Neuronal stem cell (in vitro differentiated cells): ENCODE measurements at regions not wholly inside any gene's neighbourhood (a gene's known extent, or its start where the extent isn't known, plus 50 kb on each side); places are given as distances from the start of the nearest gene placed in this dataset.

ENCODE experiments used
- DNase-seq: peaks from one replicate; pipeline ENCODE4 v3.0.0-alpha.2; 2013; ENCODE audit warnings: low spot score
- H2AFZ ChIP-seq: one replicate; pipeline ENCODE4 v1.6.1; 2013; ENCODE audit warnings: mild to moderate bottlenecking, low read length, inconsistent platforms
- H2AK5ac ChIP-seq: 2 replicates; pipeline ENCODE4 v1.6.1; 2013; ENCODE audit warnings: low read depth, mild to moderate bottlenecking, inconsistent platforms, low read length, moderate library complexity, mixed read lengths
- H2BK120ac ChIP-seq: 2 replicates; pipeline ENCODE4 v1.6.1; 2013; ENCODE audit warnings: low read depth, mild to moderate bottlenecking, inconsistent platforms, low read length, moderate library complexity, mixed read lengths
- H2BK12ac ChIP-seq: one replicate; pipeline ENCODE4 v1.6.1; 2013; ENCODE audit warnings: low read length, inconsistent platforms
- H2BK15ac ChIP-seq: 2 replicates; pipeline ENCODE4 v1.6.1; 2013; ENCODE audit warnings: mild to moderate bottlenecking, low read length, inconsistent platforms, mixed read lengths
- H2BK5ac ChIP-seq: one replicate; pipeline ENCODE4 v1.6.1; 2013; ENCODE audit warnings: inconsistent platforms, mild to moderate bottlenecking, low read length, moderate library complexity
- H3K14ac ChIP-seq: one replicate; pipeline ENCODE4 v1.6.1; 2013; ENCODE audit warnings: low read length, inconsistent platforms
- H3K18ac ChIP-seq: 2 replicates; pipeline ENCODE4 v1.6.1; 2013; ENCODE audit warnings: low read length, inconsistent platforms
- H3K23ac ChIP-seq: 2 replicates; pipeline ENCODE4 v1.6.1; 2013; ENCODE audit warnings: low read depth, mild to moderate bottlenecking, mixed read lengths, low read length, inconsistent platforms; ENCODE audit not compliant: poor library complexity
- H3K27ac ChIP-seq: replicated peaks from 3 replicates; pipeline ENCODE4 v1.5.1; 2013; ENCODE audit warnings: low read length, inconsistent platforms
- H3K27me3 ChIP-seq, 3 experiments: 2 replicates each; pipeline ENCODE4 v1.6.1; 2013; ENCODE audit warnings: low read length in 3 of 3, mild to moderate bottlenecking in 2 of 3, inconsistent platforms in 1 of 3, low read depth in 1 of 3, mixed read lengths in 1 of 3, moderate library complexity in 1 of 3; ENCODE audit not compliant: control insufficient read depth in 3 of 3, insufficient read depth in 3 of 3
- H3K36me3 ChIP-seq, 2 donors: replicated peaks in 1 of 2; 2 replicates each; pipeline ENCODE4 v1.6.1; 2013; ENCODE audit warnings: low read length in 2 of 2; ENCODE audit not compliant: control insufficient read depth in 2 of 2, insufficient read depth in 2 of 2
- H3K4ac ChIP-seq: 2 replicates; pipeline ENCODE4 v1.6.1; 2013; ENCODE audit warnings: inconsistent platforms, mild to moderate bottlenecking, low read length, moderate library complexity
- H3K4me1 ChIP-seq, 2 donors: 1 replicate in 1 of 2; 2 replicates in 1 of 2; pipeline ENCODE4 v1.6.1; 2013; ENCODE audit warnings: low read length in 2 of 2, low read depth in 1 of 2; ENCODE audit not compliant: control insufficient read depth in 2 of 2, insufficient read depth in 1 of 2
- H3K4me2 ChIP-seq: one replicate; pipeline ENCODE4 v1.6.1; 2013; ENCODE audit warnings: mild to moderate bottlenecking, low read length, inconsistent platforms; ENCODE audit not compliant: insufficient read depth, poor library complexity, severe bottlenecking
- H3K4me3 ChIP-seq, 2 donors: 2 replicates each; pipeline ENCODE4 v1.5.1; 2013; ENCODE audit warnings: low read length in 2 of 2, mild to moderate bottlenecking in 2 of 2, inconsistent platforms in 1 of 2, moderate library complexity in 1 of 2
- H3K79me1 ChIP-seq: one replicate; pipeline ENCODE4 v1.6.1; 2013; ENCODE audit warnings: low read depth, mild to moderate bottlenecking, inconsistent platforms, low read length, moderate library complexity
- H3K9ac ChIP-seq: one replicate; pipeline ENCODE4 v1.6.1; 2013; ENCODE audit warnings: mild to moderate bottlenecking, low read depth, low read length, inconsistent platforms; ENCODE audit not compliant: poor library complexity
- H3K9me3 ChIP-seq, 2 donors: replicated peaks in 1 of 2; 2 replicates each; pipeline versions ENCODE3 to v1.6.1; 2013; ENCODE audit warnings: low read length in 2 of 2, mild to moderate bottlenecking in 2 of 2, inconsistent platforms in 1 of 2, low read depth in 1 of 2, mixed read lengths in 1 of 2, moderate library complexity in 1 of 2; ENCODE audit not compliant: control insufficient read depth in 2 of 2, insufficient read depth in 1 of 2
- H4K8ac ChIP-seq: one replicate; pipeline ENCODE4 v1.6.1; 2013; ENCODE audit warnings: low read depth, mild to moderate bottlenecking, inconsistent platforms, low read length, moderate library complexity
- H4K91ac ChIP-seq: one replicate; pipeline ENCODE4 v1.6.1; 2013; ENCODE audit warnings: low read length, low read depth, mild to moderate bottlenecking, inconsistent platforms; ENCODE audit not compliant: poor library complexity
- WGBS, 2 donors: extraction: QIAGEN DNeasy Blood & Tissue Kit; methylation state at CpG; one replicate each; pipeline ENCODE4 v1.1.7; 2013; ENCODE audit warnings: missing lambda C conversion rate in 2 of 2, mixed read lengths in 1 of 2; ENCODE audit not compliant: insufficient read length in 2 of 2, insufficient replicate concordance in 1 of 2; ENCODE audit errors: extremely low coverage in 2 of 2; 5-methylcytosine and 5-hydroxymethylcytosine counted together

DNA sequence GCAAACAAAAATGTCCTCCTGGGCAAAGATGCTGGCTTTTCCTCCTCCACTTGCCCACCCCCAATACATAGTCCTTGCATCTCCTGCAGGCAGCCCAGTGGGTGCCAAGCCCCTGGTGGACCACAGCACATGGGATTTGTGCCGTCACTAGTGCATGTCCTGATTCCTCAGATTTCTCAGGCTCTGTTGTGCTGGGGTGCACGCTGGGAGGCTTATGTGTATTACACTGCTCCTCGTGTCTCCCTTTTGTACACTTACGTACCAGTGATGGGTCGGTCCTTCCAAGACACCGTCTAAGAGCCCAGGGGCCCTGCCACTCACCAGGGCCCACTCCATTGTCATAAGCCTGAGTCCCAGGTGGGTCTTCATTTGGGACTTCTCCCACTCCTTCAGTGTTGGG lies 70.1 kb downstream of the PLXNA1 start:
- no peak overlapping the region for H2BK120ac ChIP-seq
- H2BK5ac ChIP-seq, result peak overlapping the region; percentile 21
- H3K4me2 ChIP-seq, result no peak overlapping the region
- no peak overlapping the region for H3K23ac ChIP-seq
- no peaks in the 10 kb centered on the region for H3K36me3 ChIP-seq
- no peak overlapping the region for H3K4ac ChIP-seq
- H2AFZ ChIP-seq, result no peak overlapping the region
- WGBS, 2 donors, result no CpG with 5 or more reads among the region's 6 CpGs
- no peak overlapping the region for H3K14ac ChIP-seq
- no peaks in the 10 kb centered on the region for H3K79me1 ChIP-seq
- no peak overlapping the region for H2BK15ac ChIP-seq
- no peak overlapping the region for H4K8ac ChIP-seq
- H3K18ac ChIP-seq, result peak overlapping the region; percentile 18
- no peak overlapping the region for H4K91ac ChIP-seq
- no peak overlapping the region for H3K27ac ChIP-seq
- no peak for DNase-seq
- no peak overlapping the region for H2BK12ac ChIP-seq
- no peak overlapping the region for H3K4me3 ChIP-seq
- no peak overlapping the region for H3K9ac ChIP-seq
- peak overlapping the region; percentile 71 for H2AK5ac ChIP-seq
- peaks cover 0 to 1% of the 10 kb centered on the region in 2 donors for H3K4me1 ChIP-seq
- H3K9me3 ChIP-seq, result peaks cover 3 to 17% of the 10 kb centered on the region in 2 donors
- H3K27me3 ChIP-seq, result no peaks in the 10 kb centered on the region

DNA sequence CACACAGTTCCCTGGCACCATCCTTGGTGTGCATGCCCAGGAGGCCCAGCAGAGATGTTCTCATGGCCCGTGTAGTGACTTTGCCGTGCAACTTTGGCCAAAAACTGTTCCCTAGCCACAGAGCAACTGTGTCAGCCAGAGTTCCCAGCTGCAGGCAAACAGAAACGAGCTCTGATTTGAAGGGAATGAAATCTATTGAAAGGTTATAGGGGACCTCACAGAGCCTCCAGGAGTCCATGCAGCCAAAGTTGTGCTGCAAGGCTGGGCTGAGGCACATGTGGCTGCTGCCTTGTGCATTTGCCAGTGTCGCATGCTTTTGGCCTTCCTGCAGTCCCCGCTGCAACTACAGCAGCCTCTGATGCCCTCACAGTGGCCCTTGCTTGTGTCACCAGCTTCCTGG lies 70.5 kb downstream of the PLXNA1 start:
- Histone ChIP-seq H4K8ac (no peak overlapping the region), H3K27me3 (no peaks in the 10 kb centered on the region), H3K4me1 (peaks cover 0 to 1% of the 10 kb centered on the region in 2 donors), H3K9me3 (peaks cover 3 to 13% of the 10 kb centered on the region in 2 donors), H3K14ac (no peak overlapping the region), H2AFZ (no peak overlapping the region), H2AK5ac (peak overlapping the region; percentile 71), H3K79me1 (no peaks in the 10 kb centered on the region), H4K91ac (no peak overlapping the region), H2BK120ac (no peak overlapping the region), H3K27ac (no peak overlapping the region), H3K4ac (no peak overlapping the region), H3K9ac (no peak overlapping the region), H3K36me3 (no peaks in the 10 kb centered on the region), H3K4me3 (no peak overlapping the region), H3K23ac (no peak overlapping the region), H3K18ac (peak overlapping the region; percentile 18), H2BK15ac (no peak overlapping the region), H2BK12ac (no peak overlapping the region), H2BK5ac (peak overlapping the region; percentile 21), H3K4me2 (no peak overlapping the region)
- DNase-seq, result no peak
- WGBS, 2 donors, result no CpG with 5 or more reads among the region's 5 CpGs

DNA sequence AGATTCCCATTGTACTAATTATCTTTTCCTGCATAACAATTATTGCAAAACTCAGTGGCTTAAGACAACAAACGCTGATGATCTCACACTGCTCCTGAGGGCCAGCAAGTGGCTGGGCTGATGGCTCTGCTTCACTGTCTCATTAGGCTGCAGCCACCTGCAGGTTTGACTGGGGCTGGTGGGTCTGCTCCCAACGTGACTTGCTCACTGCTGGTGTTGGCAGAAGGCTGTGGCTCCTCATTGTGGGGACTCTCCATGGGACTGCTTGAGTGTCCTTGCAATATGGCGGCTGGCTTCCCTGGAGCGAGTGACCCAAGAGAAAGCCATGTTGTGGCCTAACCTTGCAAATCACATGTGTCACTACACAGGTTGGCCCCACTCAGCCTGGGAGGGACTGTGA lies 71.1 kb downstream of the PLXNA1 start:
- H2BK5ac ChIP-seq, result no peak overlapping the region
- peaks cover 3 to 12% of the 10 kb centered on the region in 2 donors for H3K9me3 ChIP-seq

DNA sequence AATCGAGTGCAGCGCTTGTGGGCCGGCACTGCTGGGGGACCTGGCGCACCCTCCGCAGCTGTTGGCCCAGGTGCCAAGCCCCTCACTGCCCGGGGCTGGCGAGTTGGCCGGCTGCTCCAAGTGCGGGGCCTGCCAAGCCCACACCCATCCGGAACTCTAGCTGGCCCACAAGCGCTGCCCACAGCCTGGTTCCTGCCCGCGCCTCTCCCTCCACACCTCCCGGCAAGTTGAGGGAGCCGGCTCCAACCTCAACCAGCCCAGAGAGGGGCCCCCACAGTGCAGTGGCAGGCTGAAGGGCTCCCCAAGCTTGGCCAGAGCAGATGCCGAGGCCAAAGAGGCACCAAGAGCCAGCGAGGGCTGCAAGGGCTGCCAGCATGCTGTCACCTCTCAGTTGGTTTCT lies 73.4 kb downstream of the PLXNA1 start:
- Histone ChIP-seq H3K9ac (no peak overlapping the region), H3K14ac (no peak overlapping the region), H4K8ac (no peak overlapping the region), H2AK5ac (no peak overlapping the region), H3K4me2 (no peak overlapping the region), H2AFZ (no peak overlapping the region), H3K27ac (no peak overlapping the region), H4K91ac (no peak overlapping the region), H3K9me3 (peaks cover 0 to 7% of the 10 kb centered on the region in 2 donors), H2BK120ac (no peak overlapping the region), H3K18ac (no peak overlapping the region), H3K4me1 (peaks cover 0 to 1% of the 10 kb centered on the region in 2 donors), H2BK12ac (no peak overlapping the region), H2BK5ac (no peak overlapping the region), H3K27me3 (no peaks in the 10 kb centered on the region), H3K4ac (no peak overlapping the region), H3K23ac (no peak overlapping the region), H2BK15ac (no peak overlapping the region), H3K4me3 (no peak overlapping the region), H3K36me3 (no peaks in the 10 kb centered on the region), H3K79me1 (no peaks in the 10 kb centered on the region)
- no peak for DNase-seq
- no CpG with 5 or more reads among the region's 17 CpGs for WGBS, 2 donors

More for the DNA sequence above, 71.1 kb downstream of the PLXNA1 start:
- no peaks in the 10 kb centered on the region for H3K36me3 ChIP-seq
- H3K27ac ChIP-seq, result no peak overlapping the region
- H3K18ac ChIP-seq, result no peak overlapping the region
- no peak overlapping the region for H2BK15ac ChIP-seq
- no peak overlapping the region for H4K8ac ChIP-seq
- H2BK12ac ChIP-seq, result no peak overlapping the region
- no CpG with 5 or more reads among the region's 4 CpGs for WGBS, 2 donors
- H3K23ac ChIP-seq, result no peak overlapping the region
- H3K9ac ChIP-seq, result no peak overlapping the region
- peak overlapping the region; percentile 4 for H3K14ac ChIP-seq
- H3K4me1 ChIP-seq, result peaks cover 0 to 1% of the 10 kb centered on the region in 2 donors
- H3K4ac ChIP-seq, result no peak overlapping the region
- H3K4me3 ChIP-seq, result no peak overlapping the region
- H2BK120ac ChIP-seq, result no peak overlapping the region
- H3K4me2 ChIP-seq, result no peak overlapping the region
- H3K79me1 ChIP-seq, result no peaks in the 10 kb centered on the region
- no peaks in the 10 kb centered on the region for H3K27me3 ChIP-seq
- no peak overlapping the region for H2AFZ ChIP-seq
- H4K91ac ChIP-seq, result no peak overlapping the region
- no peak overlapping the region for H2AK5ac ChIP-seq
- DNase-seq, result no peak
